ENCODE measurements at regions not wholly inside any gene's neighbourhood (a gene's known extent, or its start where the extent isn't known, plus 50 kb on each side); places are given as distances from the start of the nearest gene placed in this dataset.

DNA sequence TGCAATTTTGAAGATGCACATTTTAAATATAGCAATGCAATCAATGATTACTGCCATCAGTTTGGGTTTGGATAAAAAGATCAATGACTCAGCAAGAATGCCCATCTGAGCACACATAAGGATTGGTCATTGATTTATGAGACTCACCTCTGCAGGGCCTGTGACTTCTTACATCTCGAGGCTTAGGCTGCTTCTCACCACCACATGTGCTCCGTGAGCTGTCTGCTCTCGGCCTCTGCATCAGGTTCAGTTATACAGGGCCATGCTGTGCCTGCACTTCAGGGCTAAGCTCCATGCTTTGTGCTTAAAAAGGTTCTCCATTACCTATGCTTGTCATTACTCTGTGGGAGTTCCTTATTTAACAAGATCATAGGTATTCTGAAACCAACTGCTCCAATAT lies 887.5 kb downstream of the DIPK2A start:
- ATAC-seq: no peak
- no peaks in the 10 kb centered on the region for H3K4me1 ChIP-seq
- H3K4me3 ChIP-seq: no peak overlapping the region
- TF ChIP-seq CTCF (IDR thresholded peaks at IDR 0.05) (no peak), POLR2A (IDR thresholded peaks at IDR 0.05) (no peak), EP300 (IDR thresholded peaks at IDR 0.05) (no peak), POLR2AphosphoS5 (IDR thresholded peaks at IDR 0.05) (no peak)
- no peaks in the 10 kb centered on the region for H3K36me3 ChIP-seq
- WGBS, 2 donors (ENCODE audit: low coverage in 1 of 2): 59 to 93% methylated on average over 3 of the region's 3 CpGs
- no peaks in the 10 kb centered on the region for H3K9me3 ChIP-seq
- no peak overlapping the region for H3K27ac ChIP-seq
- H3K27me3 ChIP-seq: no peaks in the 10 kb centered on the region

- Histone ChIP-seq H3K4me3 (no peak overlapping the region), H3K9me3 (no peaks in the 10 kb centered on the region), H3K27me3 (no peaks in the 10 kb centered on the region), H3K4me1 (no peaks in the 10 kb centered on the region), H3K36me3 (no peaks in the 10 kb centered on the region), H3K27ac (no peak overlapping the region)
- TF ChIP-seq EP300 (IDR thresholded peaks at IDR 0.05) (no peak), POLR2A (IDR thresholded peaks at IDR 0.05) (no peak), CTCF (IDR thresholded peaks at IDR 0.05) (no peak), POLR2AphosphoS5 (IDR thresholded peaks at IDR 0.05) (no peak)
- ATAC-seq: no peak
- WGBS, 2 donors (ENCODE audit: low coverage in 1 of 2): 45 to 65% methylated on average over 2 of the region's 2 CpGs
Observed at GRCh38 chr3:144864646-144865045, 893.0 kb downstream of the DIPK2A start.

DNA sequence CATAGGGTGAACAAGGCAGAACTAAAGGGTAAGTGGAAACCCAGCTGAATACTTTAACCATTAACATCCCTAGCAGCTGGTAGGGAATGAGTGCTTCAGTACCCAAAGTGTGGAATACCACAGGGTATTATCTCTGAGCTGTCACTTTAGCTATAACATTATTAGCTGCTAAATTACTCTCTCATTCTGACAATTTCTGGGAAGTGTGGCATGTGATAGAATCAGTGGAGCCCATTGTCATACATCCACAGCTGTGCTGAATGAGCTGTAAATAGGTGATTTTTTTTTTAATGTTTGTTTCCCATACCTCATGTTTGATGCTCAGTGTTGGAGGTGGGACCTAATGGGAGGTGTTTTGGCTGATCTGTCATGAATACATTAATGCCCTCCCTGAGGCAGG lies 894.3 kb downstream of the DIPK2A start:
- ATAC-seq: no peak
- H3K27me3 ChIP-seq: no peaks in the 10 kb centered on the region
- H3K4me1 ChIP-seq: no peaks in the 10 kb centered on the region
- no peak overlapping the region for H3K27ac ChIP-seq
- no peak overlapping the region for H3K4me3 ChIP-seq
- no peak for TF ChIP-seq EP300 (IDR thresholded peaks at IDR 0.05)
- no peak for TF ChIP-seq POLR2A (IDR thresholded peaks at IDR 0.05)
- no peak for TF ChIP-seq CTCF (IDR thresholded peaks at IDR 0.05)
- no peak for TF ChIP-seq POLR2AphosphoS5 (IDR thresholded peaks at IDR 0.05)
- H3K36me3 ChIP-seq: no peaks in the 10 kb centered on the region
- no peaks in the 10 kb centered on the region for H3K9me3 ChIP-seq

DNA sequence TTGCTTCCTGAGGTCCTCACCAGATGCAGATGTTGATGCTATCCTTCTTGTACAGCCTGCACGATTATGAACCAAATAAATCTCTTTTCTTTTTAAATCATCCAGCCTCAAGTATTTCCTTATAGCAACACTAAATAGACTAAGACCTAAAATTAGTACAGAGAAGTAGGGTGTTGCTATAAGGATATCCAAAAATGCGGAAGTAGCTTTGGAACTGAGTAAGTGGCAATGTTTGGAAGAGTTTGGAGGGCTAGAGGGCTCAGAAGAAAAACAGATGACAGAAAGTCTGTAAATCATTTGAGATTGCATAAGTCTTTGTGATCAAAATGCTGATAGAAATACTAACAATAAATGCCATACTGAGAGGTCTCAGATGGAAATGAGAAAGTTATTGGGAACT lies 894.9 kb downstream of the DIPK2A start:
- TF ChIP-seq CTCF (IDR thresholded peaks at IDR 0.05) (no peak), POLR2AphosphoS5 (IDR thresholded peaks at IDR 0.05) (no peak), EP300 (IDR thresholded peaks at IDR 0.05) (no peak), POLR2A (IDR thresholded peaks at IDR 0.05) (no peak)
- Histone ChIP-seq H3K4me1 (no peaks in the 10 kb centered on the region), H3K9me3 (no peaks in the 10 kb centered on the region), H3K4me3 (no peak overlapping the region), H3K27me3 (no peaks in the 10 kb centered on the region), H3K36me3 (no peaks in the 10 kb centered on the region), H3K27ac (no peak overlapping the region)
- WGBS, 2 donors (ENCODE audit: low coverage in 1 of 2): 20 to 38% methylated on average over 2 of the region's 2 CpGs
- no peak for ATAC-seq

GRCh38 chr3:144868506-144868905 lies 896.9 kb downstream of the DIPK2A start:
- no peak for ATAC-seq
- TF ChIP-seq POLR2AphosphoS5 (IDR thresholded peaks at IDR 0.05): no peak
- TF ChIP-seq EP300 (IDR thresholded peaks at IDR 0.05): no peak
- no peak for TF ChIP-seq POLR2A (IDR thresholded peaks at IDR 0.05)
- no peak overlapping the region for H3K27ac ChIP-seq
- no peaks in the 10 kb centered on the region for H3K36me3 ChIP-seq
- no peaks in the 10 kb centered on the region for H3K4me1 ChIP-seq
- H3K4me3 ChIP-seq: no peak overlapping the region
- H3K9me3 ChIP-seq: no peaks in the 10 kb centered on the region
- no peaks in the 10 kb centered on the region for H3K27me3 ChIP-seq

DNA sequence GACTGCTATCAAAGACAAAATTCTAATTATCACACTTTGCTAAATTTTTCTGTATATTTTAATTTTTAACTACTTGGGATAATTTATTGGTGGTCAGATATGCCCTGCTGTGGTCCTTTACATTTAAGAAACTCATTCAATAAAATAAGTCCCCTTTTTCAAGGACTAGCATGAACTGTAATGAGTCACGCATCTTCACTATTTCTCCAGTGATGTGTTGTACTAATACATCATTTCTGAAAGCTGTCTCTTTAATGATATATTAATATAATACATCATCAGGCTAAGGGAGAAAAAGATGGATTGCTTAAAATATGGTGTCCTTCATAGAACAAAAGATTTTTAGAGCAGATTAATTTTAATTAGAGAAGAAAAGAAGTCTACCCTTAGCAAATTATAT lies 901.4 kb downstream of the DIPK2A start:
- no peaks in the 10 kb centered on the region for H3K27me3 ChIP-seq
- no peaks in the 10 kb centered on the region for H3K9me3 ChIP-seq
- no peak for TF ChIP-seq POLR2A (IDR thresholded peaks at IDR 0.05)
- no peak for TF ChIP-seq POLR2AphosphoS5 (IDR thresholded peaks at IDR 0.05)
- no peak for TF ChIP-seq CTCF (IDR thresholded peaks at IDR 0.05)
- no peak for TF ChIP-seq EP300 (IDR thresholded peaks at IDR 0.05)
- H3K4me3 ChIP-seq: no peak overlapping the region
- H3K36me3 ChIP-seq: no peaks in the 10 kb centered on the region
- no peak overlapping the region for H3K27ac ChIP-seq
- 78 to 94% methylated on average over 1 of the region's 1 CpG for WGBS, 2 donors (ENCODE audit: low coverage in 1 of 2)
- no peaks in the 10 kb centered on the region for H3K4me1 ChIP-seq
- no peak for ATAC-seq
